ENCODE measurements at regions not wholly inside any gene's neighbourhood (a gene's known extent, or its start where the extent isn't known, plus 50 kb on each side); places are given as distances from the start of the nearest gene placed in this dataset.

- no peaks in the 10 kb centered on the region for H3K36me3 ChIP-seq (ENCODE audit: insufficient read depth in 1 of 2, low read depth in 1 of 2)
- H3K9me3 ChIP-seq: no peaks in the 10 kb centered on the region
- peaks cover 0 to 2% (median 0%) of the 10 kb centered on the region in 3 donors for H3K27me3 ChIP-seq (ENCODE audit: insufficient read depth in 3 of 3, low read length in 2 of 3)
- no peak for DNase-seq
- no peak overlapping the region for H3K27ac ChIP-seq
- intact Hi-C loops (cut with DNase I): no loop called here
- H3K4me1 ChIP-seq: no peaks in the 10 kb centered on the region
- 77 to 85% (median 84%) methylated on average over 7 of the region's 7 CpGs for WGBS, 3 donors
- ATAC-seq: no peak
- no peak for TF ChIP-seq CTCF (IDR thresholded peaks at IDR 0.05)
- no peak overlapping the region for H3K4me3 ChIP-seq
These were observed 304.2 kb upstream of the CDH4 start for GRCh38 chr20:60947819-60948218.

DNA sequence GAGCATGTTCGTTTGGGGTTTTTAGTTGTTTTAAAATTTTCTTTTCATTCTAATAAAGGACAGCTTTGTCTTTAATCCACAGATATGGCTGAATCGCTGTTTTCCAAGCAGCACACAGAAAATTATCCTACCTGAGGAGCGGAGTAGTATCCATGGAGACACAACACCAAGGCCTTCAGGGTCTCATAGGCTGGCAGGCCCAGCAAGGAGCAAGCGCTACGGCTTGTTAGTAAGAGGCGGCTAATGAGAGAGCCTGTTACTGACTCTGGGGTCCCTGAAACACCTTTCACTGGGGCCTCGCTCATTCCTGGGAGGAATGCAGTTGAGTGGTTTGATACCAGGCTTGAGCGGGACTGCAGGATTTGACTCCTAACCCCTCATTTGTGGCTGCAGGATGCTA is 303.8 kb upstream of the CDH4 start:
- Histone ChIP-seq H3K4me1 (no peaks in the 10 kb centered on the region), H3K4me3 (no peak overlapping the region), H3K27ac (no peak overlapping the region), H3K9me3 (no peaks in the 10 kb centered on the region), H3K27me3 (ENCODE audit: insufficient read depth in 3 of 3, low read length in 2 of 3) (peaks cover 0 to 2% (median 0%) of the 10 kb centered on the region in 3 donors), H3K36me3 (ENCODE audit: insufficient read depth in 1 of 2, low read depth in 1 of 2) (no peaks in the 10 kb centered on the region)
- intact Hi-C loops (cut with DNase I): no loop called here
- no peak for ATAC-seq
- 91 to 95% (median 94%) methylated on average over 8 of the region's 8 CpGs for WGBS, 3 donors
- DNase-seq: no peak
- TF ChIP-seq CTCF (IDR thresholded peaks at IDR 0.05): no peak

DNA sequence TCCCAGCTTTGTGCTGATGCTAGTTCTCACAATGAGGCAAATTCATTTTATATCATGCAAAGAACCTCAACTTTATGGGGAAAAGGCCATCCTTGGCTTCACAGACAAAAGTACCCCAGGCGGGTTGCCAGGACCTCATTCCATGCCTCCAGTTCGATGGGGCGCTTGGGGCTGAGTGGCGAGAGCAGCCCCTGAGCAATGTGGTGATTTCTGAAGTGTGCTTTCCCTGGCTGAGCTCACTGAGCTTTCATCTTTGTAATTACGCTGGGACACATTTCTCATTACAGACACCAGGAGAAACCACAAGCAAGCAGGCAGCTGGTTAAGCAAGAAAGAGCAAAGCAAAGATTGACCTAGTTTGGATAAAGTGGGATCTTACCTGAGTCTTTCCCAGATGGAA is 301.5 kb upstream of the CDH4 start:
- no peaks in the 10 kb centered on the region for H3K9me3 ChIP-seq
- peaks cover 0 to 2% (median 0%) of the 10 kb centered on the region in 3 donors for H3K27me3 ChIP-seq (ENCODE audit: insufficient read depth in 3 of 3, low read length in 2 of 3)
- H3K36me3 ChIP-seq (ENCODE audit: insufficient read depth in 1 of 2, low read depth in 1 of 2): no peaks in the 10 kb centered on the region
- DNase-seq (no peak), ATAC-seq (no peak)
- no peaks in the 10 kb centered on the region for H3K4me1 ChIP-seq
- no peak for TF ChIP-seq CTCF (IDR thresholded peaks at IDR 0.05)
- intact Hi-C loops (cut with DNase I): no loop called here
- 66 to 78% (median 69%) methylated on average over 5 of the region's 5 CpGs for WGBS, 3 donors
- no peak overlapping the region for H3K27ac ChIP-seq
- H3K4me3 ChIP-seq: no peak overlapping the region

DNA sequence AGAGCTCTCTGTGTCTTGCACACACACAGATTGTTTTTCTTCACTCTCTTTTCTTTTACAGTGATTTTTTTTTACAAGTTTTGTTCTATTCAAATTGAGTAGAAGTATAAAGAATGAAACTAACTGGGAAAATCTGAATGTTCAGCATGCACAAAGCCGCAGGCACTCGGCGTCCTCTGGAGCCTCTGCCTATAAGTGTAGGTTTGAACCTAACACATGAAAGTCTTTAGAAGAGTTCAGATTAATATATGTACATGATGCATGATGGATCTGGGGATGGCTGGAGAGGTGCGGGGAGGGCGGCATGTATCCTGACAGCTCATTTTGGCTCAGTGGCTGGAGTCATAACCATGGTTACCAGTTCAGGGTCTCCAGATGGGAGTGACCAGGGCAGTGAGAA is 301.1 kb upstream of the CDH4 start:
- WGBS, 3 donors: 81 to 91% (median 87%) methylated on average over 5 of the region's 5 CpGs
- Histone ChIP-seq H3K4me1 (no peaks in the 10 kb centered on the region), H3K27ac (no peak overlapping the region), H3K36me3 (ENCODE audit: insufficient read depth in 1 of 2, low read depth in 1 of 2) (no peaks in the 10 kb centered on the region), H3K9me3 (no peaks in the 10 kb centered on the region), H3K27me3 (ENCODE audit: insufficient read depth in 3 of 3, low read length in 2 of 3) (peaks cover 0 to 2% (median 0%) of the 10 kb centered on the region in 3 donors), H3K4me3 (no peak overlapping the region)
- ATAC-seq (no peak), DNase-seq (no peak)
- TF ChIP-seq CTCF (IDR thresholded peaks at IDR 0.05): no peak
- intact Hi-C loops (cut with DNase I): no loop called here

DNA sequence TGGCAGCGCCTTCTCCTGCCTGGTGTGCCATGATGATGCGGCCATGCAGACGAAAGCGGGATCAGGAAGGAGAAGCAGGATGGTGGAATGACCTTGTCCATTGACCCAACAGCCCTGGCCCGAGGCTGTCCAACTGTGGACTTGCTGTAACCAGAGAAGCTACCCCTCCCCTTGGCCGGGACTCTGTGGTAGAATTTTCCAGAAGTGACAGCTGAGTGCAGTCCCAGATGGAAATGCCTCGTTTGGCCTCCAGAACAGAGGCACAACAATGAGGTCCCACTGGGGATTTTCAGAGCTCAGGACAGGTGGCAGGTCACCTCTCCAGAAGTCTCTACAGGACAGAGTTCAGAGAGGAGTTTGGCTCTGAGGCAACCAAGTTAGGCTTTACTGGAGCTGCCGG is 299.2 kb upstream of the CDH4 start:
- Histone ChIP-seq H3K27me3 (ENCODE audit: insufficient read depth in 3 of 3, low read length in 2 of 3) (peaks cover 0 to 2% (median 0%) of the 10 kb centered on the region in 3 donors), H3K4me1 (no peaks in the 10 kb centered on the region), H3K4me3 (no peak overlapping the region), H3K36me3 (ENCODE audit: insufficient read depth in 1 of 2, low read depth in 1 of 2) (no peaks in the 10 kb centered on the region), H3K27ac (no peak overlapping the region), H3K9me3 (no peaks in the 10 kb centered on the region)
- DNase-seq (no peak), ATAC-seq (no peak)
- intact Hi-C loops (cut with DNase I): no loop called here
- WGBS, 3 donors: 54 to 63% (median 59%) methylated on average over 8 of the region's 8 CpGs
- no peak for TF ChIP-seq CTCF (IDR thresholded peaks at IDR 0.05)
